ENCODE measurements at regions not wholly inside any gene's neighbourhood (a gene's known extent, or its start where the extent isn't known, plus 50 kb on each side); places are given as distances from the start of the nearest gene placed in this dataset.

- no peaks in the 10 kb centered on the region for H4K20me1 ChIP-seq
- peaks cover 5 to 28% (median 18%) of the 10 kb centered on the region in 10 experiments; a peak in 19 of 20 replicates for H3K4me1 ChIP-seq
- peak in 5 of 11 experiments; percentile 14 to 56 (median 50); a peak in 6 of 22 replicates for TF ChIP-seq Cebpa-rat (IDR thresholded peaks at IDR 0.05)
- peak overlapping the region in 1 of 11 experiments; percentile 9; a peak in 1 of 22 replicates for H3K4me2 ChIP-seq
- peaks cover 0 to 12% (median 4%) of the 10 kb centered on the region in 11 experiments; a peak in 7 of 22 replicates for H3K9me3 ChIP-seq (replicated peaks in 1 of 11)
- H3K27ac ChIP-seq, result no peak overlapping the region
- no peaks in the 10 kb centered on the region for H3K36me3 ChIP-seq
- no peaks in the 10 kb centered on the region for H3K27me3 ChIP-seq
- H3K9ac ChIP-seq, result no peak overlapping the region
- H3K4me3 ChIP-seq, result no peak overlapping the region
Measured at GRCh38 chr12:105930557-105931503, 207.9 kb downstream of the NUAK1 start.

GRCh38 chr12:105931762-105932570, 206.8 kb downstream of the NUAK1 start:
- Histone ChIP-seq H3K36me3 (no peaks in the 10 kb centered on the region), H3K4me1 (peaks cover 5 to 37% (median 20%) of the 10 kb centered on the region in 10 experiments; a peak in 19 of 20 replicates), H3K27me3 (no peaks in the 10 kb centered on the region), H3K4me3 (no peak overlapping the region), H3K27ac (no peak overlapping the region), H3K9ac (no peak overlapping the region), H3K9me3 (replicated peaks in 1 of 11) (peaks cover 0 to 12% (median 4%) of the 10 kb centered on the region in 11 experiments; a peak in 7 of 22 replicates), H3K4me2 (no peak overlapping the region), H4K20me1 (no peaks in the 10 kb centered on the region)
- TF ChIP-seq Cebpa-rat (IDR thresholded peaks at IDR 0.05), result no peak

GRCh38 chr12:105933671-105934665, 204.8 kb downstream of the NUAK1 start:
- Histone ChIP-seq H3K4me2 (peak overlapping the region; percentile 9 to 70 (median 54); a peak in 21 of 22 replicates), H3K4me1 (peaks cover 5 to 37% (median 19%) of the 10 kb centered on the region in 10 experiments; a peak in 19 of 20 replicates), H3K4me3 (no peak overlapping the region), H4K20me1 (no peaks in the 10 kb centered on the region), H3K9ac (no peak overlapping the region), H3K27me3 (no peaks in the 10 kb centered on the region), H3K36me3 (no peaks in the 10 kb centered on the region), H3K27ac (peak overlapping the region in 5 of 11 experiments; percentile 4 to 47 (median 42); a peak in 6 of 22 replicates), H3K9me3 (replicated peaks in 1 of 11) (no peaks in the 10 kb centered on the region)
- TF ChIP-seq Cebpa-rat (IDR thresholded peaks at IDR 0.05), result no peak

GRCh38 chr12:105935106-105935505, 203.6 kb downstream of the NUAK1 start:
- H3K4me2 ChIP-seq, result peak overlapping the region in 6 of 11 experiments; percentile 33 to 70 (median 55); a peak in 9 of 22 replicates
- H3K27ac ChIP-seq, result no peak overlapping the region
- no peaks in the 10 kb centered on the region for H3K36me3 ChIP-seq
- H4K20me1 ChIP-seq, result no peaks in the 10 kb centered on the region
- no peak overlapping the region for H3K4me3 ChIP-seq
- no peak for TF ChIP-seq Cebpa-rat (IDR thresholded peaks at IDR 0.05)
- H3K27me3 ChIP-seq, result no peaks in the 10 kb centered on the region
- H3K9ac ChIP-seq, result no peak overlapping the region
- peaks cover 5 to 37% (median 19%) of the 10 kb centered on the region in 10 experiments; a peak in 19 of 20 replicates for H3K4me1 ChIP-seq
- no peaks in the 10 kb centered on the region for H3K9me3 ChIP-seq (replicated peaks in 1 of 11)

GRCh38 chr12:105935981-105936380, 202.8 kb downstream of the NUAK1 start:
- Histone ChIP-seq H3K27ac (no peak overlapping the region), H3K9ac (no peak overlapping the region), H3K4me1 (peaks cover 5 to 35% (median 19%) of the 10 kb centered on the region in 10 experiments; a peak in 19 of 20 replicates), H4K20me1 (no peaks in the 10 kb centered on the region), H3K4me3 (no peak overlapping the region), H3K36me3 (no peaks in the 10 kb centered on the region), H3K4me2 (peak overlapping the region in 3 of 11 experiments; percentile 8 to 18 (median 10); a peak in 1 of 22 replicates), H3K27me3 (no peaks in the 10 kb centered on the region), H3K9me3 (replicated peaks in 1 of 11) (no peaks in the 10 kb centered on the region)
- TF ChIP-seq Cebpa-rat (IDR thresholded peaks at IDR 0.05), result no peak

GRCh38 chr12:105936496-105936895, 202.3 kb downstream of the NUAK1 start:
- no peaks in the 10 kb centered on the region for H3K9me3 ChIP-seq (replicated peaks in 1 of 11)
- H3K27ac ChIP-seq, result no peak overlapping the region; a peak in 1 of 22 replicates
- no peak overlapping the region for H3K9ac ChIP-seq
- no peaks in the 10 kb centered on the region for H3K36me3 ChIP-seq
- H3K4me3 ChIP-seq, result no peak overlapping the region
- peaks cover 5 to 30% (median 17%) of the 10 kb centered on the region in 10 experiments; a peak in 19 of 20 replicates for H3K4me1 ChIP-seq
- no peaks in the 10 kb centered on the region for H3K27me3 ChIP-seq
- H3K4me2 ChIP-seq, result no peak overlapping the region
- TF ChIP-seq Cebpa-rat (IDR thresholded peaks at IDR 0.05), result no peak
- no peaks in the 10 kb centered on the region for H4K20me1 ChIP-seq

- no peak overlapping the region for H3K9ac ChIP-seq
- no peak overlapping the region for H3K27ac ChIP-seq
- no peak overlapping the region for H3K4me2 ChIP-seq
- H3K4me3 ChIP-seq, result no peak overlapping the region
- H3K4me1 ChIP-seq, result peaks cover 5 to 28% (median 17%) of the 10 kb centered on the region in 10 experiments; a peak in 19 of 20 replicates
- no peak for TF ChIP-seq Cebpa-rat (IDR thresholded peaks at IDR 0.05)
- no peaks in the 10 kb centered on the region for H3K36me3 ChIP-seq
- H3K9me3 ChIP-seq (replicated peaks in 1 of 11), result no peaks in the 10 kb centered on the region
- no peaks in the 10 kb centered on the region for H3K27me3 ChIP-seq
- H4K20me1 ChIP-seq, result no peaks in the 10 kb centered on the region
Measured at GRCh38 chr12:105937009-105937408, 201.7 kb downstream of the NUAK1 start.

- Histone ChIP-seq H3K27ac (no peak overlapping the region), H3K4me1 (peaks cover under 1 to 22% (median 10%) of the 10 kb centered on the region in 10 experiments; a peak in 19 of 20 replicates), H3K9ac (no peak overlapping the region), H3K4me3 (no peak overlapping the region), H3K4me2 (no peak overlapping the region), H3K36me3 (no peaks in the 10 kb centered on the region), H3K9me3 (replicated peaks in 1 of 11) (peaks cover 0 to 8% (median 5%) of the 10 kb centered on the region in 11 experiments; a peak in 7 of 22 replicates), H3K27me3 (no peaks in the 10 kb centered on the region), H4K20me1 (no peaks in the 10 kb centered on the region)
- TF ChIP-seq Cebpa-rat (IDR thresholded peaks at IDR 0.05), result no peak
Measured at GRCh38 chr12:105939181-105939721, 199.5 kb downstream of the NUAK1 start.

Data from BLaER1 treated with 17β-estradiol and CSF1 and Interleukin-3, amounts not matched to agents 10 nM and 100 nM (cell line).